Kidney tubule cell (primary cell): ENCODE measurements at regions not wholly inside any gene's neighbourhood (a gene's known extent, or its start where the extent isn't known, plus 50 kb on each side); places are given as distances from the start of the nearest gene placed in this dataset.
"Not testable (repeated sequence)": the region's sequence is repeated elsewhere in the genome, so short reads cannot be mapped to it uniquely, and the experiment has no call there.

Experiments
- DNase-seq: peaks from one replicate; pipeline ENCODE4 v3.0.0-alpha.2; 2018; ENCODE audit warnings: low spot score

GRCh38 chr3:154678041-154678654 lies 248.2 kb upstream of the GPR149 start:
- DNase-seq: no peak

- DNase-seq: no peak
Measured at GRCh38 chr3:154668835-154669234, 238.8 kb upstream of the GPR149 start.

DNA sequence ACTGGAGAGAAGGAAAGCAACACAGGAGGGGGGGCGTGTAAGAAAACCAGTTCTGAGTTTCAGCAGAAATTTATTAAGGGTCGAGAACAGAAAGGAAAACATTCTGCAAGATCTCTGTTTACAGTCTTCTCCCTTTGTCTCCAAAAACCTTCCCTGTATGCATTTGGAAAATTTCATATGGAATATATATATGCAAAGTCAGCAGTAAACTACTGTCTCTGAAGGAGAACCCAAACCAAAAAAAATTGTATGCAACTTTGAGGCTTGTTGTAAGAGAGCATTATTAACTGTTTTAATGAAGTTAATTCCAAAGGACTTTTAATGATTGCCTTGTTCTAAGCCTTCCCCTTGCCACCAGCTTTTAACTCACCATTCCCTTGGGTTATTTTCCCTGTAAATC lies 238.2 kb upstream of the GPR149 start:
- DNase-seq: no peak

GRCh38 chr3:154666542-154666941 lies 236.6 kb upstream of the GPR149 start:
- no peak for DNase-seq

GRCh38 chr3:154664714-154665113 lies 234.7 kb upstream of the GPR149 start:
- no peak for DNase-seq

- no peak for DNase-seq
Measured at GRCh38 chr3:154662851-154663250, 232.9 kb upstream of the GPR149 start.

- no peak for DNase-seq
Measured at GRCh38 chr3:154660811-154661210, 230.8 kb upstream of the GPR149 start.

GRCh38 chr3:154658000-154658399 lies 228.0 kb upstream of the GPR149 start:
- DNase-seq: no peak

GRCh38 chr3:154657218-154657617 lies 227.2 kb upstream of the GPR149 start:
- DNase-seq: no peak

DNA sequence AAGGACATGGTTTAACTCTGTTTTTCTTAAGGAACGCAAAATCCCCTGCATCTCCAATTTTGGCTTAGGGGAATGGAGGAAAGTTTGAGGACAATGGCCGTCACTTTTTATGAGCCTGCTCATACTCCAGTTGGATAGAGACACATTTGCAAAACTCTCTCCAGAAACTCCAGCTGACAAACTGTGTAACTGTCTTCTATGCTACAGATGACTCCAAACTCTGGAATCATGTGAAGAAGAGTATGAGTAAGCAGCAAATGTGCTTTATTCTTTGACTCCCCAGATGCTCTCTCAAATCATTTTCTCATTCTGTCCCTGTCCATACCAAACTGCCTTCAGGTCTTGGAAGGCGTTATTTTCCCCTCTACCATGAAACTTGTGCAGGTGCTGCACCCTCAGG lies 226.5 kb upstream of the GPR149 start:
- DNase-seq: no peak

GRCh38 chr3:154642145-154642544 lies 212.2 kb upstream of the GPR149 start:
- no peak for DNase-seq

- no peak for DNase-seq
Measured at GRCh38 chr3:154625756-154626155, 195.8 kb upstream of the GPR149 start.

GRCh38 chr3:154619621-154620020 lies 189.6 kb upstream of the GPR149 start:
- DNase-seq: not testable (repeated sequence)

DNA sequence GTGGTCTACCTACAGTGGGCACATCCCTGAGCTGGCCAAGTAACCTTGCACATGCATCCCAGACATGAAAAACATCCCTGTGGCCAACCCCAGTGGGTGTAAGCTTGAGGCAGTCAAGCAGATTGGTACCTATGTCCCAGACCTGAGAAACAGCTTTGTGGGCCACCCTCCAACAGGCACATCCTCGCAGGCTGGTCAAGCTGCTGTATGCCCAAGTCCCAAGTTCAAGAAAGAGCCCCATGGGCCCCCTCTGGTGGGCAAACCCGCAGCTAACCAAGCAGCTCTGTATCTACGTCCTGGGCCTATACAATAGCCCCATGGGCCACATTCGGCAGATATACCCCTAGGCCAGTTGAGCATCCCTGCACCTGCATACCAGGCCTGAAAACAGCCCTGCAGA lies 186.3 kb upstream of the GPR149 start:
- no peak for DNase-seq

GRCh38 chr3:154615471-154615870 lies 185.5 kb upstream of the GPR149 start:
- no peak for DNase-seq

GRCh38 chr3:154614601-154615000 lies 184.6 kb upstream of the GPR149 start:
- DNase-seq: no peak

DNA sequence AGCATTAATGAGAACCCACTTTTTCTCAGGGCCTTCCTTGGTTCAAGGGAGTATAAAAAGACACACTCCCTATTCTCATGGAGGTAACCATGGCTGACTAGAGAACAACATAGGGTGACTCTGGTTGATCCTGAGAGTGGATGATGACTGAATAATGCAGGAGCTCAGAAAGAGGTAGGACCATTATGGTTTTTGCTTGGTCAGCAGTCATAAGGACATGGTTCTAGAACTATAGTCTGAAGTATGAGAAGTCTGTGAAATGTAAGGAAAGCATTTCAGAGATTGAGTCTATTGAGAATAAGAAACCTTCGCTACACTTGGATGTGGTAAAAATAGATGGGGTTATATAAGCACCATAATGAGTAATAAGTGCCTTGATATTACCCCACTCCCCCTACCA lies 184.1 kb upstream of the GPR149 start:
- DNase-seq: no peak

DNA sequence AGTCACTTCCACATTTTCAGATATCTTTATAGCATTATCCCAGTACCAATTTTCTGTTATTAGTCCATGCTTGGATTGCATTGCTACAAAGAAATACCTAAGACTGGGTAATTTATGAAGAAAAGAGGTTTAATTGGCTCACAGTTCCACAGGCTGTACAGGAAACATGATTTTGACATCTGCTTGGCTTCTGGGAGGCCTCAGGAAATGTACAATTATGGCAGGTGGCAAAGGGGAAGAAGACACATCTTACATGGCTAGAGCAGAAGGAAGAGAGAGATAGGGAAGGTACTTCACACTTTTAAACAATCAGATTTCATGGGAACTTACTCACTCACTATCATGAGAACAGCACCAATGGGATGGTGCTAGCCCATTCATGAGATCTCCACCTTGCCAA lies 172.3 kb upstream of the GPR149 start:
- no peak for DNase-seq

DNA sequence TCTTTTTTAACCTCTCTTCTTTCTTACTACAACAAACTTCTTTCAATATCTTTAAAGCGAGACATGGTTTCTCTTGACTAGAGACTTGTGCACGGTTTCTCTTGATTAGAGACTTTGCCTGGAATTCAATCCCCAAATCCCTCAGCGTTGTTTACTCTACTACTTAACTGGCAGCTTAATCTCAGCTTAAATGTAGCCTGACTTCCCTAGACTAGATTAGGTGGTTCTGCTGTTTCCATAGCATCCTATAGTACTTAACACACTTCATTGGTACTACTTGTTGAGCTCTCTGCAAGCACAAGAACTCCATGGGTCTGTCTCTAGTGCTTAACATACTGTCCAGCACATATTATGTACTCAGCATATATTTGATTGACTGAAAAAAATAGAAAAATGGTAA lies 168.2 kb upstream of the GPR149 start:
- DNase-seq: no peak

DNA sequence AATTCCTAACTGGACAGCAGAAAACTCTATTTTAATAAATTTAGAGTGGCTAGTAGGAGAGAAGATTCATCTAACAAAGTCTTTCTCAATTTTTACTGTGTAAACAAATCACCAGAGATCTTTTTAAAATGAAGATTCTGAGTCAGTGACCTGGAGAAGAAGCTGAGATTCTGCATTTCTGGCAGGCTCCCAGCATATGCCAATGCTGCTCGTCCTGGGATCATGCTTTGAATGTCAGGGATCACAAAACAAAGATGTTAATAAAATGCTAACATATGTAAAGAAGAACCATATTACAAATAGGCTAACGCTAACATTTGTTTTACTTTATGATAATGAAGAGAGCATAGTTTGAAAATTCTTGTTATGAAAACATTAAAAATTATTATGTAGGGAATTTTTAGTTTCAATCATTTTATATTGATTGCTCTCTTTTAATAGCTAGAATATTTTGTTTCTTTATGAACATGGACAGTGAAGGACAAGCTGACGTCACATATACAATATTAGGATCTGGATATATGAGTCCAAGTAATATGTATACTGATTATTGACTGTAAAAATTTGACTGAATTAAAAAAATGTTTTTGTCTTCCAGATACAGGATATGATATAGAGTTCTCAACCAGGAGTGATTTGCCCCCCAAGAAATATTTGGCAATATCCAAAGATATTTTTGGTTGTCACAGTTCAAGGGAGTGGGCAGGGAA lies 160.8 kb upstream of the GPR149 start:
- DNase-seq: no peak

DNA sequence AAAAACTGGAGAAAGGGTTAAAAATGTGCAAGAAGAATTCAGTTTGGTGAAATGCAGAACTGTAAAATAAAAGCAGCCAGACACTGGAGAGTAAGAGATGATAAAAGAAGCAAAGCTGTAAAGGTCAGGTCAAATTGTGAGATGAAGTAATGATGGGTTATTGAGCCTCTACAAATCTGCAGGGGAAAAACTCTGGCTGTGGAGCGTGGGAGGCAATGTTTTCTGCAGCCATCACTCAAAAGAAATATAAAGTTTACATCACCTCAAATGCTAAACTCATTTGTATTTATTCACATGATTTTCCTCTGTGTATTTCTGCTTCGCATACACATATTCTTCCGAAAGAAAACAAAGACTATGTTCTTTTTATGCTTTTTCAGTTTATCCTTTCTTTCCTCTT lies 158.8 kb upstream of the GPR149 start:
- DNase-seq: no peak

GRCh38 chr3:154584974-154585373 lies 155.0 kb upstream of the GPR149 start:
- DNase-seq: no peak

DNA sequence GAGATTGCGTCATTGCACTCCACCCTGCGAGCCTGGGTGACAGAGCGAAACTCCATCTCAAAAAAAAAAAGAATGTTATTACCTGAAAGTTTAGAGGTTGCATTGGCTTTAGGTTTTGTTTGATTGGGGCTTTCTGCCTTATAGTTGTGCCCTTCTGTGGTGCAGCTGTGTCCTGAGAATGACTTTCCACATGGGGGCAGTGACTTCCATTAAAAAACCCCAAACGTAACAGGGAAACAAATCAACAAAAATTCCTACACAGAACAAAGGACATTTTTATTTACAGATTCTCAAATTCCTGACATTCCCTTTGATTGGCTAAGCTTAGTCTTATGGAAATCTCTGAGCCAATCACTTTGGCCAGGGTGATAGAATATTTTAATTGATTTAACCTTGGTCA lies 154.1 kb upstream of the GPR149 start:
- no peak for DNase-seq

- DNase-seq: no peak
Measured at GRCh38 chr3:154583086-154583634, 153.2 kb upstream of the GPR149 start.
